NCI-H2081 (cell line): ENCODE measurements at regions not wholly inside any gene's neighbourhood (a gene's known extent, or its start where the extent isn't known, plus 50 kb on each side); places are given as distances from the start of the nearest gene placed in this dataset.

ENCODE experiments used
- DNase-seq, 2 experiments: peaks; one replicate each; lab custom pipeline; 2025; lab: John Stamatoyannopoulos, UW

DNA sequence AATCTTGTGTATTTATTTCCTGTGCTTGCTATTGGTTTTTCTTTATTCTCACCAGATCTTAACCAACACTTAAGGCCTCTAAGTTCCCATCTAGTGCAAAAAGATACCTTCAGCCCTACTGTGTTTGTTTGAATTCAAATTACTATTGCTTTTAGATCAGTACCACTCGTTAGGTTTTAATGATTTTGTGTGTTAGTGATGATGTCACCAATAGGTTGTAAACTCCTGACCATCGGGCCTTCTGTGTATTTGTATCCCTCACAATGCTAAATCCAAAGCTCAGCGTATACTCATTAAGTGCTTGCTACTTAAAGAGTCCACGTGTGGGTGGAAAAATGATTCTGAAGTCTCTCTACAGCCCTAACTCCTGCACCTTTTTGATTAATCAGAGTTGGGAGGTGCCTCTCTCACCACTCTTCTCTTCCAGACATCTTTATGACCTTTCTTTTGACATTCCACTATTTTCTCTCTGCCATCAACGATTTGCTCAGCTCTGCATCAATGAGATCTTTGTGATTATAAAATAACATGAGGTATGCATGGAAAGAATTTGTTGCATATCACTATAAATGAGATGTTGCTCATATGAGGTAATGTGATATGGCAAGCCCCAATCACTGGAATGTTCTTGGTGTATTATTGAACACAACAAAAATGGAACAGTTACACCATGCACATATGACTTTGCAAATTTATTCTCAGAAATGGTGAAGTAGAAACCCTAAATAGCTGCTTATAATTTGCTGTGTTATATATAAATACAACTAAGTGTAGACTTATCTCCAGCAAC is 55.1 kb upstream of the LAMA2 start:
- no peak for DNase-seq

DNA sequence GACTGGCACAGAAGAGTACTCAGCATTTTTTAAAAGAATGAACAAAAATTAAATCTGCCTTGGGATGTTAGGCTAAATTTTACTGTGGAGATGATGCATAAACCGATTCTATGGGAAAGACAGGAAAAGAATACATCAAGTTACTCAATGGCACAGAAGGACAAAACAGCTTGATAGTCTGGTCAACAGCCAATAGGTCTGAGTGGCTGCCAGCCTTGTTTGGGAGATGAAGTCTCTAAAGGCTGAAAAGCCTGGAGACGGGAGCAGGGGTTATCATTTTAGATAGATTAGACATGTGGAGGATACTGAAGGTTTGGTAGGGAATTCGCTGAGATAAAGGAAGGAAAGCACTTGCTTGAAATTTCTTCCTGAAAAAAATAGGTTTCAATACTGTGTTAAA is 56.3 kb upstream of the LAMA2 start:
- DNase-seq = no peak

DNA sequence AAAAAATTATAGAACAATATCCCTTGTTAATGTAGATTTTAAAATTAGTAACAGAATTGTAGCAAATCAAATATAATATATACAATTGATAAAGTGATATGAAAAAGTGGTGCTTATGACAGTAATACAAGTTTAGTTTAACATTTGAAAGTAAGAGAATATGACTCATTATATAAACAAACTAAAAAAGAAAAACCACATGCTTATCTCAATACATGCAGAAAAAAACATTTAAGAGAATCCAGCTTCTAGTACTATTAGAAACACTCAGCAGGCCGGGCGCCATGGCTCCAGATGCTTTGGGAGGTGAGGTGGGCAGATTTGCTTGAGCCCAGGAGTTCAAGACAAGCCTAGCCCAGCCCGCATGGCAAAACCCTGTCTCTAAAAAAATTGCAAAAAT is 60.7 kb upstream of the LAMA2 start:
- DNase-seq = no peak

DNA sequence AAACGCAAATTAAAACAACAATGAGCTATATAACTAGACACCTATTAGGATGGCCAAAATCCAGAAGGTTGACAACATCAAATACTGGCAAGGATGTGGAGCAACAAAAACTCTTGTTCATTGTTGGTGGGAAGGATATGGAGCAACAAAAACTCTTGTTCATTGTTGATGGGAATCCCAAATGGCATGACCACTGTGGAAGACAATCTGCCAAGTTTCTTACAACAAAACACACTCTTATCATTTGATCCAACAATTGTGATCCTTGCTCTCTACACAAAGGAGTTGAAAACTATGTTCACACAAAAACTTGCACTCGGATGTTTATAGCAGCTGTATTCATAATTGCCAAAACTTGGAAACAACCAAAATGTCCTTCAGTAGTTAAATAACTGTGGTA is 61.8 kb upstream of the LAMA2 start:
- no peak for DNase-seq

DNA sequence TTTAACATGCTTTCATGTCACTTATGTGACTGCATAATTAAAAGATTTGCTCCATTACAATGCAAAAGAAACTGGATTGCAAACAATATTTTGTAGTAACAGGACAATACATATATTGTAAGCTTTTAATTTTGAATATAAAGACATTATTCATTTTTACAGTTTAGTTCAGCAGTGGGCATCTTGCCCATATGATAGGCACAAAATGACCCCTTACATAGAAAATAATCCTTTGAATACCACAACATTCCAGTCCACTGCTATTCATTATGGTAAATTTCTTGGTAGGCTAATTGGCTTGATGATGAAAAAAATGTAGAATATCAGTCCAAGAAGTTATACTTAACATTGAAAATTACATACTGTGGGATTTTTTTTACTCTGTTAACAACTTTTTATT is 74.1 kb upstream of the LAMA2 start:
- DNase-seq = no peak

DNA sequence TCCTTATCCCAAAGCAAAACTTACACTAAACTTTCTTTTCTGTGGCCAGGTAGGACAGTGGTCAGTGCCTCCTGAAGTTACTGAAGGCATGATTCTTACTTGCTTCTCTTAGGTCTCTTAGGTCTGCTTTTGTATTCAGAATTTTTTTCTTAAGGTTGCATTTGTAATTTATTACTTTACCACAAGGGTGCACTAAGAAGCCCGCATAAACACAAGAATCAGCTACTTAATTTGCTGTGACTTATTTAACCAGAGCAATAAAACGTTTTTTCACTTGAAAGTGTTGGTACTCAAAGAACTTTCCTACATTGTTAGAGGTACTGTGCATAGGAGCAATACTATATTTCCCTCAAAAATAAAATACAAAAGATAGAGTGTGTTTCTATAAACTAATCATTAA is 75.4 kb upstream of the LAMA2 start:
- DNase-seq = no peak

DNA sequence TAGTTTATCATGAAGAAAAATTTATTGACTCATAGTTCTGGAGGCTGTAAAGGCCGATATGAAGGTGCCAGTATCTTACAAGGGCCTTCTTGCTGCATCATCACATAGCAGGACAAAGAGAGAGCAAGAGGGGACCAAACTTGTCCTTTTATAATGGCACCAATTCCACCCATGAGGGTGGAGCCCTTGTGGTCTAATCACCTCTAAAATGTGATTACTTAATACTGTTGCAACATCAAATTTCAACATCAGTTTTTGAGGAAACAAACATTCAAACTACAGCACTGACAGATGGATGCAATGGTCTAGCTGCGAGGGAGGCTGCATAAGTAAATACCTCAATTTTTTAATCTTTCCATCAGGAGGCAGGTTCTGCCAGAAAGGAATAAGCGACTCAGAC is 76.7 kb upstream of the LAMA2 start:
- DNase-seq = no peak

DNA sequence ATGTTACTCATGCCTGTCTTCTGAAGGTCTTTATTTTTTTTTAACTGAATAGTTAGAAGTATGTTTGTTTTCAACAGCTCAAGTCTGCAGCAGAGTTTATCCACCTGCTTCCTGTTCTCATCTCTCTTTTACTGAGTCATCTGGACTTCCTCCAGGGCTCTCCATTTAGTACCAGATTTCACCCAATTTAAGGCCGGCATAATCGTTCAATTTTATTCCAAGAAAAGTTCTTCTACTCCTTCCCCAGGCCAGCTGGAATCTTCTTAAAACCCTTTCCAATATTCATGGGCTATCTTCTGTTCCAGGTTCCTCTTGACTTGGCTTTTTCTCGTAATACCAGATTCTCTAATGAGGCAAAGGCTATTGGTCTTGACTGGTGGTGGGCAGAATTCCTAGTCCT is 79.0 kb upstream of the LAMA2 start:
- no peak for DNase-seq

DNA sequence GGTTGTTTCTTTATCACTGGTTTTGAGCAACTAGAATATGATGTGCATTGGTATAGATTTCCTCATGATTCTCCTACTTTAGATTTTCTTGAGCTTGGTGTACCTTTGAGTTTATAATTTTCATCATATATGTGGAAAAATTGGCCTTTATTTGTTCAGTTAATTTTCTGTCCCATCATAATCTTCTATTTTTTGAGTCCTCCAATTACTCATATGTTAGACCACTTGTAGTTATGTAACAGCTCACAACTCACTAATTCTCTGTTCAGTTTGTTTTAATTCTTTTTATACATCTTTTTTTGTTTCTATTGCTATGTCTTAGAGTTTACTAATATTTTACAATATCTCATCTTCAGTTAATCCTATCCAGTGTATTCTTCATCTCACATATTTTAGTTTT is 81.3 kb upstream of the LAMA2 start:
- DNase-seq = no peak

DNA sequence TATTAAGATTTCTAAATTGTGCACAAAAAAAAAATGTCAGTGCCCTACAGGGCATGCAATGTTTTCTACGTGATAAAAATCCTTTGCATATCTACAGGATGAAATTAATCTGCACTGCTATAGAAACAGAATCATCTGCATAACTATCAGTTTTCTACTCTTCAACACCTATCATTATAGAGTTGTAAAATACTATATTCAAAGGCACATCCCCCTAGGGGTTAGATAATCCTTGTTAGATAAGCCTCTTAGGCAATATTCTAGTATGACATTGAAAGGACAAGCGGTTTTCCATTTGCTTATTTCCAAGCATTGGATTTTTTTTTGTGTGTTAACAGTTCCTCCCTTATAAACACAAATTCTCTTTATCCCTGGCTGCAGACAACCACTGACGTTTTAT is 98.7 kb upstream of the LAMA2 start:
- no peak for DNase-seq

DNA sequence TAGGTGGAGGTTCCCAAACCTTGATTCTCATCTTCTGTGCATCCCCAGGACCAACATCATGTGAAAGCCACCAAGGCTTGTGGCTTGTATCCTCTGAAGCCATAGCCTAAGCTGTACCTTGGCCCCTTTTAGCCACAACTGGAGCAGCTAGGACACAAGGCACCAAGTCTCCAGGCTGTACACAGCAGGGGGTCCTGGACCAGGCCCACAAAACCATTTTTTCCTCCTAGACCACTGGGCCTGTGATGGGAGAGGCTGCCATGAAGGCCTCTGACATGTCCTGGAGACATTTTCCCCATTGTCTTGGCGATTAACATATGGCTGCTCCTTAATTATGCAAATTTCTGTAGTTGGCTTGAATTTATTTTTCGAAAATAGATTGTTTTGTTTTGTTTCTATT is 114.8 kb upstream of the LAMA2 start:
- DNase-seq = no peak

DNA sequence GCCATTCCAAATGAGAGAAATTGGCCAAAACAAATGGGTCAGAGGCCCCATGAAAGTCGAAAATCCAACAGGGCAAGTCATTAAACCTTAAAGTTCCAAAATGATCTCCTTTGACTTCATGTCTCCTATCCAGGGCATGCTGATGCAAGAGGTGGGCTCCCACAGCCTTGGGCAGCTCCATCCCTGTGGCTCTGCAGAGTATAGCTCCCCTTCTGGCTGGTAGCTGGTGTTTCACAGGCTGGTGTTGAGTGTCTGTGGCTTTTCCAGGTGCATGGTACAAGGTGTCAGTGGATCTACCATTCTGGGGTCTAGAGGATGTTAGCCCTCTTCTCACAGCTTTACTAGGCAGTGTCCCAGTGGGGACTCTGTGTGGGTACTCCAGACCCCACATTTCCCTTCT is 115.2 kb upstream of the LAMA2 start:
- no peak for DNase-seq

DNA sequence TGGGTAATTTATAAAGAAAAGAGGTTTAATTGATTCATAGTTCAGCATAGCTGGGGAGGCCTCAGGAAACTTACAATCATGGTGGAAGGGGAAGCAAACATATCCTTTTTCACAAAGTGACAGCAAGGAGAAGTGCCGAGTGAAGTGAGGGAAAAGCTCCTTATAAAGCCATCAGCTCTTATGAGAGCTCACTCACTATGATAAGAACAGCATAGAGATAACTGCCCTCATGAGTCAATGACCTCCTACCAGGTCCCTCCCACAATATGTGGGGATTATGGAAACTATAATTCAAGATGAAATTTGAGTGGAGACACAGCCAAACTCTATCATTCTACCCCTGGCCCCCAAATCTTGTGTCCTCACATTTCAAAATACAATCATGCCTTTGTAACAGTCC is 115.8 kb upstream of the LAMA2 start:
- DNase-seq = no peak

DNA sequence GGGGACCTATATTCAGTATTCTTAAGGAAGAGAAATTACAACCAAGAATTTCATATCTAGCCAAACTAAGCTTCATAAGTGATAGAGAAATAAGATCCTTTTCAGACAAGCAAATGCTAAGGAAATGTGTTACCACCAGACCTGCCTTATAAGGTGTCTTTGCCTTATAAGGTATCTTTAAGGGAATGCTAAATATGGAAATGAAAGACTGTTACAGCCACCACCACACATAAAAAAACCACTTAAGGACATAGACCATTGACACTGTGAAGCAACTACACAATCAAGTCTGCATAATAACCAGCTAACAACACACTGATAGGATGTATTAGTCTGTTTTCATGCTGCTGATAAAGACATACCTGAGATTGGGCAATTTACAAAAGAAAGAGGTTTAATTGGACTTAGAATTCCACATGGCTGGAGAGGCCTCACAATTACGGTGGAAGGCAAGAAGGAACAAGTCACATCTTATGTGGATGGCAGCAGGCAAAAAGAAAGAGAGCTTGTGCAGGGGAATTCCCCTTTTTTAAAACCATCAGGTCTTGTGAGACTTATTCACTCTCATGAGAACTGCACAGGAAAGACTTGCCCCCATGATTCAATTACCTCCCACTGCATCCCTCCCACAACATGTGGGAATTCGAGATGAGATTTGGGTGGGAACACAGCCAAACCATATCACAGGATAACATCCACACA is 119.2 kb upstream of the LAMA2 start:
- no peak for DNase-seq

DNA sequence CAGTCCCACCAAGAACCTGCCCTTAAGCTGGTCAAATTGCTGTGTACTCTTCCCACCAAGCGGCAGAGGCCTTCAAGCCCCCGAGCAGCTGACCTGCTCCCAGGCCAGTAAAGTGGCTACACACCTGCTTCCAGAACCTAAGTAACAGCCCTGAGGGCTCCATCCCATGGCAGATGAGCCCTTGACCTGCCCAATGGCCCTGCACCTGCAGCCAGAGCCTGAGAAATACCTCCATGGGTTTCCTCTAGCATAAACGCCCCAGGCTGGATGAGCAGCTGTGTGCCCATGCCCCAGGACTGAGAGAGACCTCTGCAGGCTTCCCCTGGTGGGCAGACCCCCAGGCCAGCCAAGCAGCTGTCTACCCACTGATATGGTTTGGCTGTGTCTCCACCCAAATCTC is 123.0 kb upstream of the LAMA2 start:
- no peak for DNase-seq

DNA sequence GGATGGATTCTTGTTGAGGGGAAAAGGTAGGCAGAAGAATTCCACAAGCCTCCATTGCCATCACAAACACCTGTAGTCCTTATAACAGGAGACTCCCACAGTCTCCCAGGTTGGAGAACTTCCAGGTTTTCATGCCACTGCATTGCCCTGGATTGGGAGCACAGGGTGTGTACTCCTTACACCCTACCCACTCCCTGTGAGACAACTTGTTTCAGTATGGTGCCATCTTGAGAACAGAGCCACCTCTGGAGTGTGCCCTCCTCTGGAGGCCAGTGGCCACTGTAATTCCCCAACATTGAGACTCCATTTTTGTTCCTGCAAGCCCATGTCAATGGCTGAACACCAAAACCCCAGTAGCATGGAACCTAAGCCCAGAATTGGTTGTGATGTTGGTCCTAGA is 123.5 kb upstream of the LAMA2 start:
- DNase-seq = no peak

DNA sequence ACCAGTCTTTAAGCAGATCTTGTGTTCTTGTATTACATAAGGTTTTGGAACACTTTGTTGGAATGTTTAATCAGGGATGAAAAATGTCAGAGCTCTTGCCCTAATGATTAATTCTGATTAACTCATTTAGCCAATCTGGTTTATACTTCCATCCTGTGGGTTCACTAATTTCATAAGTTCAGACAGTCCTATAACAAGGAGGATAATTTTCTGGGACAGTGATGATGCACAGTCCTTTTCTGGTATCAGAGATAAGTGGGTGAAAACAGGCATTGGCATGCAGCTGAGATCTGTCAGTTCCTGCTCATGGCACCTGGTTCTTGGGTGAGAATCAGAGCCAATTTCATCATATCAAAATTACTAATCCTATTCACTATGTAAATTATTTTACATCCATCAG is 125.0 kb upstream of the LAMA2 start:
- no peak for DNase-seq

DNA sequence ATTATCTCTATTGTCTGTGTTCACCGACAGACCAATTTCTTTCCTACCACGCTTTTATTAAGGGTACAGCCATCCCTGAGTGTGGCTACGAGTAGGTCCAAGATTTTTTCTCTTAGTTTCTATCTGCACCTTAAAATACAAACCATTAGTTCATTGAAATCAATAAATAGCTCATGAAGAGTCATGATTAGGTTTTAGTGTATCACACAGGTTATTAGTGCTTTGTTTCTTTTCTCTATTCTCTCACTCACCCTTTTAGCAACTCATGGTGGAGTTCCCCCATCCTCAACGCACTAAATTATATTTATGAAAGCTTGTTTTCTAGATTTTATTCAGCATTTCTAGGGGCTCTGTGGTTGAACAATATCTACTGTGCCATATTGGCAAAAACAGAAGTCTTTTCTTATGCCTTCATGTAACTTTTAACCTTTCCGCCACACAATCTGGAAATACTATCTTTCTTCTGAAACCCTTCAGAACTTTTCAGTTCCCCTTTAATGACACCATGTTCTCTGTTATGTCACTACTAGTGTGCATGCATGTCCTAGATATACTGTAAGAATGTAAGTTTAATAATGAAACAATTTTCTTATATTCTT is 128.2 kb upstream of the LAMA2 start:
- no peak for DNase-seq

DNA sequence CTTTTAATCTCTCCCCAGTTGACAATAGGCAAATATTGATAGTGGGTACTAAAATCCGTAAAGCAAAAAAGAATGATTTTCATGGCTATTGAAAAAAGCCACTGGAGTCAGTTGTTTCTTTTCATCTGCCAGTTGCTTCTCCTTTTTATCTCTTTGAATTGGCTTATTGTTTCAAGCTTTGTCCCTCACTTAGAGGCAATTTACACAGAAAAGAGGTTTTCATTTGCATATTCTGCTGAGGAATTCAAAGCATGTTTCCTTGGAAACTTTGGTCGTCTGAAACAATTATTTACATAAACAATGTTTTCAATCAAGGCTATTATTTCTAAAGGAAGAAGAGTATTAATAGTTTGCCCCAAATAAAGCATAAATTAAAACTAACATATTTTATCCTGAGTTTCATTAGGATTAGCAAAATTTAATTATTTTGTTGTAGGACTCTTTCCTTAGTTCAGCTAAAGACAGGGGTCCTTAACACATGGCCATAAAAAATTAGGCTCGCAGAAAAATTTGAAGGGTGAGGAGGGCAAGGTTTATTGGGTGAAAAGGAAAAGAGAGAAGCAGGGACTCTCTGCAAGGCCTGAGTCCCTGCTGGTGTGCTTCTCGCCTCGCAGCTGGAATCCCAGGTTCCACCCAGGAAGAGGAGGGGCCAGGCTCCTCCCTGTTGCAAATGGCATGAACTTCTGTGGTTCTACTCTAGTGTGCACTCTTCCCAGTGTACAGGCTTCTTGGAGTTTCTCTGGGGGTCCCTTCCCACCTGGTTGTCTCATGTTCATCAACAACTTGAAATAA is 138.8 kb upstream of the LAMA2 start:
- DNase-seq = no peak

DNA sequence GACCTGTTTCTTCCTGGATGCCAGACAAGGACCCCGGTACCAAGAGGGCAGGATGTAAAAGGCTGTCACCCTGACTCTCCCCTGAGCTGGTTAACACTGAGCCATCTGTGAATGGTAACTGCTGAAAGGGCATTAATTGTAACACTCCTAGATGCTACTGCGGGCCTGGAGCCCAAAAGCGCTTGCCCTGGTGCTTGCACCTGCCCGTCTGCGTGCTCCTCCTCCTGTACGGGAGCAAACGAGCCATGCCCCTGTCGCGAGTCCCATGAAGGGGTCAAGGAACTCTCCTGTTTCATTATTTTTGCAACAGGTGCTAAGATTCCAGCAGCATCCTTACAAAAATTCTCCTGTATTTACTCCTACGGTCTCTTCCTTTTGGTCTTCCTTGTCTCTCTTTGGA is 140.0 kb upstream of the LAMA2 start:
- no peak for DNase-seq

DNA sequence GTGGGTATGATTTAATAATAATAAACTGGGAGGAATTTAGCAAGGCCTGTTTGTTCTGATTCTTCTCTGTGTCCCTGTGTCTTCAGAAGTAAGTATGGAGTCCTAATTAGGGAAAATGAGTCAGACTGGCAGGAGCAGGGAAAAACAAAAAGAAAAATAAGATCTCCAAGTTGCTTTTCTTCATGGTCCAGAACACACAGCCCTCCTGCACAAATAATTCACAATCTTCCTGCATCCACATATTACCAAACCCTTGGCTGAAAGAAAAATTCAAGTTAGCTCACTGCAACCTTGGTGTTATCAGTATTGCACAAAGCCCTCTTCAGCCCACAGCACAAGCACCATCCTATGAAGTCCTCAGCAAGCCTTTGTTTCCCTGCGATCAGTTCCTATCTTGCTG is 142.0 kb upstream of the LAMA2 start:
- DNase-seq = no peak

DNA sequence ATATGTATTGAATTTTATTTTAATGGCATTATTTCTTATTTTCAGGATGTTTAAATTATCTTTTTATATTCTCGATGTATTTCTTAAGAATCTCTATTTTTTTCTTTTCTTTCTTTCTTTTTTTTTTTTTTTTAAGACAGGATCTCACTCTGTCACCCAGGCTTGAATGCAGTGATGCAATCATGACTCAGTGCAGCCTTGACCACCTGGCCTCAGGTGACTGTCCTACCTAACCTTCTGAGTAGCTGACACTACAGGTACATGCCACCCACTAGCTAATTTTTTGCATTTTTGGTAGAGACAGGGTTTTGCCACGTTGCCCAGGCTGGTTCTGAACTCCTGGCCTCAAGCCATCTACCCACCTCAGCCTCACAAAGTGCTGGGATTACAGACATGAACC is 143.8 kb upstream of the LAMA2 start:
- no peak for DNase-seq

DNA sequence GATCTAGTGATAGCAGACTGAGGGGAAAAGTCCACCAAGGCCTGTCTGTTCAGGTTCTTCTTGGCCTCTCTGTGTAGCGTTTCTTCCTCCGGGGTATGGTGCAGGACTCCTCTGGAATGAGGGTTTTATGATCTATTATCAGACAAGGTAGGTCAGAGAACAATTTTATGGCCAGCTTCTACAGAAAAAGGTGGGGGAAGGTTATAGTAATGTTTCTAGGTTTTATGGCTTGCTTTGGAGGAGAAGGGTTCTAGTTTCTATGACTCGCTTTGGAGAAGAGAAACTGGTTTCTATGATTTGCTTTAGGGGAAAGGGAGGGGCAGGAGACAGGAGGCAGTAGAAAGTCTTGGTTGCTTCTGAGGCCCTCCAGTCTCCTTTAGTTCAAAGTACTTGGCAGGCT is 144.8 kb upstream of the LAMA2 start:
- no peak for DNase-seq
